ENCODE measurements at regions not wholly inside any gene's neighbourhood (a gene's known extent, or its start where the extent isn't known, plus 50 kb on each side); places are given as distances from the start of the nearest gene placed in this dataset.

- no peak for TF ChIP-seq CTCF (IDR thresholded peaks at IDR 0.05; ENCODE audit: extremely low read depth, low read depth, low read length)
- no peak for DNase-seq (ENCODE audit: insufficient read length, low spot score, missing footprints)
- no peaks in the 10 kb centered on the region for H3K4me1 ChIP-seq (ENCODE audit: insufficient read depth, low read length)
Observed at GRCh38 chr18:11286431-11286830, 137.1 kb upstream of the PIEZO2 start.

GRCh38 chr18:11284811-11285210 is 135.4 kb upstream of the PIEZO2 start:
- no peaks in the 10 kb centered on the region for H3K27me3 ChIP-seq (ENCODE audit: insufficient read depth, low read length)
- no peaks in the 10 kb centered on the region for H3K36me3 ChIP-seq (ENCODE audit: insufficient read depth, low read length)
- H4K20me1 ChIP-seq (ENCODE audit: insufficient read depth, low read length) = no peaks in the 10 kb centered on the region
- peak overlapping the region; percentile 49 for H2AFZ ChIP-seq (ENCODE audit: low read length)
- no peaks in the 10 kb centered on the region for H3K9me3 ChIP-seq (ENCODE audit: low read depth, low read length)
- no peaks in the 10 kb centered on the region for H3K4me1 ChIP-seq (ENCODE audit: insufficient read depth, low read length)
- no peak for DNase-seq (ENCODE audit: insufficient read length, low spot score, missing footprints)
- no peak overlapping the region for H3K4me2 ChIP-seq (ENCODE audit: insufficient read depth, low read length)
- H3K27ac ChIP-seq (ENCODE audit: low read depth, low read length) = no peak overlapping the region
- TF ChIP-seq CTCF (IDR thresholded peaks at IDR 0.05; ENCODE audit: extremely low read depth, low read depth, low read length) = no peak
- no peaks in the 10 kb centered on the region for H3K79me2 ChIP-seq (ENCODE audit: insufficient read depth, low read length)
- no peak overlapping the region for H3K4me3 ChIP-seq (ENCODE audit: insufficient read depth, low read length)

More at GRCh38 chr18:11286431-11286830, 137.1 kb upstream of the PIEZO2 start:
- no peak overlapping the region for H2AFZ ChIP-seq (ENCODE audit: low read length)
- H3K4me2 ChIP-seq (ENCODE audit: insufficient read depth, low read length) = no peak overlapping the region
- H4K20me1 ChIP-seq (ENCODE audit: insufficient read depth, low read length) = no peaks in the 10 kb centered on the region
- no peak overlapping the region for H3K27ac ChIP-seq (ENCODE audit: low read depth, low read length)
- no peaks in the 10 kb centered on the region for H3K27me3 ChIP-seq (ENCODE audit: insufficient read depth, low read length)
- H3K9me3 ChIP-seq (ENCODE audit: low read depth, low read length) = no peaks in the 10 kb centered on the region
- no peaks in the 10 kb centered on the region for H3K79me2 ChIP-seq (ENCODE audit: insufficient read depth, low read length)
- H3K36me3 ChIP-seq (ENCODE audit: insufficient read depth, low read length) = no peaks in the 10 kb centered on the region
- no peak overlapping the region for H3K4me3 ChIP-seq (ENCODE audit: insufficient read depth, low read length)

GRCh38 chr18:11284349-11284748 is 135.0 kb upstream of the PIEZO2 start:
- no peak for TF ChIP-seq CTCF (IDR thresholded peaks at IDR 0.05; ENCODE audit: extremely low read depth, low read depth, low read length)
- Histone ChIP-seq H2AFZ (ENCODE audit: low read length) (no peak overlapping the region), H3K27me3 (ENCODE audit: insufficient read depth, low read length) (no peaks in the 10 kb centered on the region), H3K27ac (ENCODE audit: low read depth, low read length) (no peak overlapping the region), H3K4me1 (ENCODE audit: insufficient read depth, low read length) (no peaks in the 10 kb centered on the region), H3K4me2 (ENCODE audit: insufficient read depth, low read length) (no peak overlapping the region), H3K9me3 (ENCODE audit: low read depth, low read length) (no peaks in the 10 kb centered on the region), H3K36me3 (ENCODE audit: insufficient read depth, low read length) (no peaks in the 10 kb centered on the region), H4K20me1 (ENCODE audit: insufficient read depth, low read length) (no peaks in the 10 kb centered on the region), H3K79me2 (ENCODE audit: insufficient read depth, low read length) (no peaks in the 10 kb centered on the region), H3K4me3 (ENCODE audit: insufficient read depth, low read length) (no peak overlapping the region)
- no peak for DNase-seq (ENCODE audit: insufficient read length, low spot score, missing footprints)

GRCh38 chr18:11283479-11284161 is 134.3 kb upstream of the PIEZO2 start:
- Histone ChIP-seq H3K4me1 (ENCODE audit: insufficient read depth, low read length) (no peaks in the 10 kb centered on the region), H3K4me2 (ENCODE audit: insufficient read depth, low read length) (peak overlapping the region; percentile 11), H3K27me3 (ENCODE audit: insufficient read depth, low read length) (no peaks in the 10 kb centered on the region), H3K4me3 (ENCODE audit: insufficient read depth, low read length) (no peak overlapping the region), H4K20me1 (ENCODE audit: insufficient read depth, low read length) (no peaks in the 10 kb centered on the region), H3K27ac (ENCODE audit: low read depth, low read length) (no peak overlapping the region), H3K36me3 (ENCODE audit: insufficient read depth, low read length) (no peaks in the 10 kb centered on the region), H3K79me2 (ENCODE audit: insufficient read depth, low read length) (no peaks in the 10 kb centered on the region), H3K9me3 (ENCODE audit: low read depth, low read length) (no peaks in the 10 kb centered on the region), H2AFZ (ENCODE audit: low read length) (peak overlapping the region; percentile 62)
- no peak for DNase-seq (ENCODE audit: insufficient read length, low spot score, missing footprints)
- no peak for TF ChIP-seq CTCF (IDR thresholded peaks at IDR 0.05; ENCODE audit: extremely low read depth, low read depth, low read length)

All from osteoblast (primary cell).